B cell (primary cell): ENCODE measurements at regions not wholly inside any gene's neighbourhood (a gene's known extent, or its start where the extent isn't known, plus 50 kb on each side); places are given as distances from the start of the nearest gene placed in this dataset.

Experiments used
- ATAC-seq: fragments of 200-7000 bp; cut with Tn5 transposase; one replicate; pipeline ENCODE4 v1.10.0; 2021; ENCODE audit warnings: low read depth, mild to moderate bottlenecking, moderate number of reproducible peaks, moderate library complexity
- CTCF ChIA-PET: fragments of 350-600 bp; sonication (Branson Sonifier 250); formaldehyde crosslinking; loops from one replicate; lab custom pipeline; 2021; ENCODE audit warnings: antibody characterized with exemption, inconsistent platforms; lab: Charles Lee
- POLR2A ChIA-PET: fragments of 350-600 bp; sonication (Branson Sonifier 250); formaldehyde crosslinking; loops from one replicate; lab custom pipeline; 2021; ENCODE audit warnings: antibody characterized with exemption; lab: Charles Lee
- DNase-seq: peaks from one replicate; pipeline ENCODE4 v3.0.0; 2013
- H2AFZ ChIP-seq: 2 replicates; pipeline ENCODE4 v1.6.1; 2012; ENCODE audit warnings: mild to moderate bottlenecking, low read depth, low read length; ENCODE audit not compliant: insufficient read depth, poor library complexity, severe bottlenecking
- H3K27ac ChIP-seq, 2 donors: 1 replicate in 1 of 2; 2 replicates in 1 of 2; pipeline ENCODE4 v1.5.1; 2012 to 2013; ENCODE audit warnings: low read length in 2 of 2, mild to moderate bottlenecking in 2 of 2, moderate library complexity in 1 of 2
- H3K27me3 ChIP-seq, 4 experiments: fragments of 200-600 bp in 1 of 4; sonication (generic) in 1 of 4; replicated peaks in 1 of 4; 1 replicate in 2 of 4; 2 replicates in 2 of 4; pipeline versions ENCODE4 v1.6.1 to v1.7.0; 2013 to 2016; ENCODE audit warnings: low read length in 3 of 4, mild to moderate bottlenecking in 2 of 4, mixed read lengths in 1 of 4, moderate library complexity in 1 of 4; ENCODE audit not compliant: insufficient read depth in 4 of 4, control insufficient read depth in 3 of 4; ENCODE audit errors: control extremely low read depth in 1 of 4
- H3K36me3 ChIP-seq, 2 experiments: replicated peaks in 1 of 2; 1 replicate in 1 of 2; 2 replicates in 1 of 2; pipeline versions ENCODE4 v1.6.1 to v1.7.1; 2013; ENCODE audit warnings: low read length in 1 of 2; ENCODE audit not compliant: insufficient read depth in 2 of 2, control insufficient read depth in 1 of 2; ENCODE audit errors: control extremely low read depth in 1 of 2, extremely low read depth in 1 of 2
- H3K4me1 ChIP-seq, 2 donors: fragments of 200-600 bp in 1 of 2; sonication (generic) in 1 of 2; 1 replicate in 1 of 2; 2 replicates in 1 of 2; pipeline versions ENCODE4 v1.5.1 to v1.6.1; 2013 to 2017; ENCODE audit warnings: low read length in 2 of 2; ENCODE audit not compliant: control insufficient read depth in 2 of 2, insufficient read depth in 2 of 2
- H3K4me2 ChIP-seq: replicated peaks from 2 replicates; pipeline ENCODE3; 2012; ENCODE audit warnings: mild to moderate bottlenecking, low read depth, low read length; ENCODE audit not compliant: poor library complexity, severe bottlenecking
- H3K4me3 ChIP-seq, 5 experiments: fragments of 200-600 bp in 1 of 5; sonication (generic) in 1 of 5; 1 replicate in 3 of 5; 2 replicates in 2 of 5; pipeline versions ENCODE4 v1.5.1 to v1.7.0; 2011 to 2016; ENCODE audit warnings: low read length in 4 of 5, mild to moderate bottlenecking in 4 of 5, low read depth in 2 of 5, control low read depth in 1 of 5, moderate library complexity in 1 of 5; ENCODE audit not compliant: insufficient read depth in 1 of 5; ENCODE audit errors: control extremely low read depth in 1 of 5, extremely low read depth in 1 of 5
- H3K79me2 ChIP-seq: fragments of 200-600 bp; sonication (generic); one replicate; pipeline ENCODE4 v1.6.0; 2016; ENCODE audit warnings: low read length; ENCODE audit not compliant: control insufficient read depth, insufficient read depth
- H3K9ac ChIP-seq: fragments of 200-600 bp; sonication (generic); 2 replicates; pipeline ENCODE4 v1.6.1; 2017; ENCODE audit warnings: mild to moderate bottlenecking, low read length, moderate library complexity
- H3K9me3 ChIP-seq, 3 donors: one replicate each; pipeline versions ENCODE4 v1.6.1 to v1.7.1; 2013; ENCODE audit warnings: low read length in 2 of 3; ENCODE audit not compliant: control insufficient read depth in 2 of 3, insufficient read depth in 1 of 3; ENCODE audit errors: control extremely low read depth in 1 of 3
- H4K20me1 ChIP-seq: 2 replicates; pipeline ENCODE4 v1.6.0; 2012; ENCODE audit warnings: mild to moderate bottlenecking, low read length; ENCODE audit not compliant: insufficient read depth, control insufficient read depth, poor library complexity, severe bottlenecking
- H3K27ac Mint-ChIP-seq: one replicate; pipeline ENCODE4 v1.8.0; 2021; ENCODE audit warnings: mixed read lengths
- H3K27me3 Mint-ChIP-seq: one replicate; pipeline ENCODE4 v1.8.0; 2021; ENCODE audit warnings: mixed read lengths
- H3K4me1 Mint-ChIP-seq: one replicate; pipeline ENCODE4 v1.8.0; 2021; ENCODE audit warnings: mixed read lengths
- H3K4me3 Mint-ChIP-seq: one replicate; pipeline ENCODE4 v1.8.0; 2021; ENCODE audit warnings: mixed read lengths
- H3K9me3 Mint-ChIP-seq: one replicate; pipeline ENCODE4 v1.8.0; 2022; ENCODE audit warnings: mixed read lengths; ENCODE audit not compliant: insufficient read depth
- CTCF ChIP-seq: fragments of 200-600 bp; IDR thresholded peaks from one replicate; pipeline ENCODE4 v1.8.0; 2022; ENCODE audit warnings: antibody characterized with exemption, mild to moderate bottlenecking
- EZH2 ChIP-seq: IDR thresholded peaks from 2 replicates; pipeline ENCODE4 v1.6.1; 2012; ENCODE audit warnings: borderline replicate concordance, low read depth, mild to moderate bottlenecking, moderate library complexity, low read length; ENCODE audit not compliant: insufficient read depth, poor library complexity, severe bottlenecking
- WGBS: methylation state at CpG from one replicate; pipeline ENCODE4 v1.1.5; 2013; ENCODE audit warnings: missing lambda C conversion rate; ENCODE audit not compliant: insufficient coverage; 5-methylcytosine and 5-hydroxymethylcytosine counted together
- intact Hi-C: fragments of 100-400 bp; cut with micrococcal nuclease; formaldehyde crosslinking; loops from one replicate; pipeline ENCODE4 v1.10.0; 2022

DNA sequence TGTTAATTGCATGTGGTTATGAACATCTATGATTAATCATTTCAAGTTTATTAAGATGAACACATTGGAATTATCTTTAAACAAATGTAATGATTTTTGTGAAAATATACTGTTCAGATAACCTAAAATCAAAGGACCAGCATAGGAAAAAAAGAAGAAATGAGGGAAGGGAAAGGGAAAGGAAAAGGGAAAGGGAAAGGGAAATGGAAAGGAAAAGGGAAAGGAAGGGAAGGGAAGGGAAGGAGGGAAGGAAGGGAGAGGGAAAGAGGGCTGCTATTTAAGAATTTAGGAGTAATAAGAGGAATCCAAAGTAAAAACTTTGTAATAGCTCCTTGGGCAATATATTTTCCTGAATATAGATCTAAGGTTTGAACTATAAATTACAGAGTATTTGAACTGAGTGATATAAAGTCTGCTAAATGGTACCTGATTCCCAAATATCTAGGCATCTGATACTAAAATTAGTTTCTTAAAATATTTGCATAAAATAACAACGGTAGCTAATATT lies 726.3 kb downstream of the EPHA4 start:
- ChIA-PET CTCF (no interaction called here), POLR2A (no interaction called here)
- Mint-ChIP-seq H3K4me1 (no peaks in the 10 kb centered on the region), H3K9me3 (no peaks in the 10 kb centered on the region), H3K27ac (no peak overlapping the region), H3K27me3 (peaks cover 16% of the 10 kb centered on the region), H3K4me3 (no peak overlapping the region)
- Histone ChIP-seq H4K20me1 (no peaks in the 10 kb centered on the region), H3K4me1 (no peaks in the 10 kb centered on the region), H3K27ac (no peak overlapping the region), H3K9me3 (no peaks in the 10 kb centered on the region), H3K27me3 (no peaks in the 10 kb centered on the region), H3K4me3 (no peak overlapping the region), H3K79me2 (no peaks in the 10 kb centered on the region), H2AFZ (no peak overlapping the region), H3K4me2 (no peak overlapping the region), H3K9ac (no peak overlapping the region), H3K36me3 (no peaks in the 10 kb centered on the region)
- no peak for TF ChIP-seq CTCF
- no peak for TF ChIP-seq EZH2
- intact Hi-C loops = no loop called here
- no CpG with 5 or more reads among the region's 1 CpG for WGBS
- no peak for DNase-seq
- no peak for ATAC-seq

DNA sequence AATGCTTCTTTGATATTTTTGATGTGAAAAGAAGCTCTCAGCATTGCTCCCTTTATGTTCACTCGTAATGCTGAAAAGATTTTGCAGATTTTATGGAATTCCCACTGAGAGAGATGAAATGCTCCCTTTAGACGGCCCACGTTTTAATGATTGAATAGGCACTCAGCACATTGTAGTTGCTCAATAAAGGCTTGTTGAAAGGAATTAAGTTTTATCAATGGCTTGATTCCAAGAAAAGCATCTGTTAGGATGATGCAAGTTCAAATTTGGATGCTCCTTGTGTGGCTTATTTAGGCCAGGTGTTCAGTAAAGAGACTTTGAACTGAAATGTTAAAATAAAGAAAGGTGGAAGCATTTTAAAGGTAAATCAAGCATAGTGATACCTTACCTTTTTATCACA lies 725.1 kb downstream of the EPHA4 start:
- Histone ChIP-seq H3K4me1 (no peaks in the 10 kb centered on the region), H3K27me3 (no peaks in the 10 kb centered on the region), H2AFZ (no peak overlapping the region), H3K79me2 (no peaks in the 10 kb centered on the region), H4K20me1 (no peaks in the 10 kb centered on the region), H3K4me3 (no peak overlapping the region), H3K9me3 (no peaks in the 10 kb centered on the region), H3K27ac (no peak overlapping the region), H3K9ac (no peak overlapping the region), H3K4me2 (no peak overlapping the region), H3K36me3 (no peaks in the 10 kb centered on the region)
- H3K27me3 Mint-ChIP-seq = peaks cover 16% of the 10 kb centered on the region
- WGBS = 87% methylated on average over 3 of the region's 3 CpGs
- H3K4me1 Mint-ChIP-seq = no peaks in the 10 kb centered on the region
- no peak overlapping the region for H3K27ac Mint-ChIP-seq
- TF ChIP-seq EZH2 = no peak
- TF ChIP-seq CTCF = no peak
- no peaks in the 10 kb centered on the region for H3K9me3 Mint-ChIP-seq
- CTCF ChIA-PET = no interaction called here
- DNase-seq (no peak), ATAC-seq (no peak)
- POLR2A ChIA-PET = no interaction called here
- no peak overlapping the region for H3K4me3 Mint-ChIP-seq
- intact Hi-C loops = no loop called here
